GM12878 (cell line): ENCODE measurements at regions not wholly inside any gene's neighbourhood (a gene's known extent, or its start where the extent isn't known, plus 50 kb on each side); places are given as distances from the start of the nearest gene placed in this dataset.
A peak's percentile ranks its signal among the peaks of the same experiment; 100 is the strongest.

Experiments used
- ATAC-seq: fragments of 200-7000 bp; cut with Tn5 transposase; 3 replicates; pipeline ENCODE4 v1.9.1; 2020; ENCODE audit warnings: mild to moderate bottlenecking, moderate library complexity
- BruUV-seq: library from RNA; stranded (reverse); fragments of 400-500 nt; replicated peaks from 2 replicates; lab custom pipeline; 2021; lab: Mats Ljungman, UMichigan
- CTCF ChIA-PET: fragments of 300-600 bp; sonication (Branson Sonifier 250); formaldehyde crosslinking; extraction: SDS; loops from one replicate; lab custom pipeline; 2021; ENCODE audit warnings: inconsistent platforms; lab: Yijun Ruan, JAX
- POLR2A ChIA-PET: fragments of 350-600 bp; formaldehyde crosslinking; extraction: SDS; loops from one replicate; lab custom pipeline; 2021; ENCODE audit warnings: inconsistent platforms; lab: Charles Lee
- RAD21 ChIA-PET: fragments of 300-600 bp; sonication (Branson Sonifier 250); formaldehyde crosslinking; loops from one replicate; lab custom pipeline; 2023; ENCODE audit warnings: antibody characterized with exemption; ENCODE audit not compliant: unreplicated experiment; lab: Charles Lee
- SMC1A ChIA-PET: fragments of 300-600 bp; sonication (Branson Sonifier 250); formaldehyde crosslinking; loops from one replicate; lab custom pipeline; 2023; ENCODE audit not compliant: unreplicated experiment, uncharacterized antibody; lab: Charles Lee
- DNase-seq: peaks from one replicate; pipeline ENCODE4 v3.0.0-alpha.2; 2011; ENCODE audit warnings: low read depth, low spot score
- FAIRE-seq: peaks from 3 replicates; lab custom pipeline; 2011; peaks lifted over from hg19 to GRCh38; lab: Jason Lieb, UNC
- H2AFZ ChIP-seq: 2 replicates; pipeline ENCODE4 v1.6.0; 2011; ENCODE audit warnings: low read depth, low read length, control low read depth; ENCODE audit not compliant: control insufficient read depth
- H3K27ac ChIP-seq: 2 replicates; pipeline ENCODE4 v1.5.1; 2011; ENCODE audit warnings: control low read depth; ENCODE audit not compliant: control insufficient read depth, insufficient read depth
- H3K27me3 ChIP-seq, 2 experiments: replicated peaks in 1 of 2; 2 replicates each; pipeline versions ENCODE4 v1.6.0 to v1.6.1; 2011; ENCODE audit warnings: low read length in 1 of 2; ENCODE audit not compliant: control insufficient read depth in 2 of 2, insufficient read depth in 2 of 2
- H3K36me3 ChIP-seq, 2 experiments: 2 replicates each; pipeline ENCODE4 v1.5.1; 2011; ENCODE audit warnings: low read length in 1 of 2; ENCODE audit not compliant: control insufficient read depth in 2 of 2, insufficient read depth in 2 of 2
- H3K4me1 ChIP-seq: 2 replicates; pipeline ENCODE4 v1.6.1; 2011; ENCODE audit warnings: mild to moderate bottlenecking, low read length, moderate library complexity, mixed read lengths; ENCODE audit not compliant: control insufficient read depth, insufficient read depth
- H3K4me2 ChIP-seq: 2 replicates; pipeline ENCODE4 v1.6.0; 2011; ENCODE audit warnings: control low read depth; ENCODE audit not compliant: control insufficient read depth, insufficient read depth
- H3K4me3 ChIP-seq: fragments of 200-600 bp; sonication (generic); 2 replicates; pipeline ENCODE4 v1.5.1; 2016
- H3K79me2 ChIP-seq: 2 replicates; pipeline ENCODE4 v1.6.0; 2011; ENCODE audit warnings: low read length; ENCODE audit not compliant: control insufficient read depth, insufficient read depth
- H3K9ac ChIP-seq: 2 replicates; pipeline ENCODE4 v1.8.0; 2011; ENCODE audit warnings: low read length, control low read depth, mixed read lengths; ENCODE audit not compliant: control insufficient read depth, insufficient read depth
- H3K9me3 ChIP-seq: replicated peaks from 3 replicates; pipeline ENCODE4 v1.5.1; 2011; ENCODE audit warnings: mild to moderate bottlenecking, low read length; ENCODE audit not compliant: control insufficient read depth, insufficient read depth
- H4K20me1 ChIP-seq: 2 replicates; pipeline ENCODE4 v1.6.0; 2011; ENCODE audit not compliant: control insufficient read depth, insufficient read depth
- NBN ChIP-seq: fragments of 450-650 bp; IDR thresholded peaks from 2 replicates; pipeline ENCODE4 v1.6.1; 2016
- PBX3 ChIP-seq: IDR thresholded peaks from 2 replicates; pipeline ENCODE4 v1.6.1; 2011; ENCODE audit warnings: mild to moderate bottlenecking, low read depth, low read length, moderate library complexity; ENCODE audit not compliant: insufficient replicate concordance
- PKNOX1 ChIP-seq: fragments of 450-650 bp; IDR thresholded peaks from 2 replicates; pipeline ENCODE4 v1.6.1; 2016; ENCODE audit warnings: mild to moderate bottlenecking
- STAT1 ChIP-seq: fragments of 450-650 bp; conservative IDR thresholded peaks from 2 replicates; pipeline ENCODE4 v1.6.1; 2014; ENCODE audit warnings: antibody characterized with exemption, mild to moderate bottlenecking
- WGBS: methylation state at CpG from one replicate; pipeline ENCODE4 v1.1.6; 2016; ENCODE audit warnings: low lambda C conversion rate; ENCODE audit not compliant: insufficient replicate concordance, insufficient coverage; ENCODE audit errors: missing lambda C conversion rate; 5-methylcytosine and 5-hydroxymethylcytosine counted together
- in situ Hi-C: fragments of 300-500 bp; cut with MboI; formaldehyde crosslinking; loops from 9 replicates; pipeline ENCODE4 v1.14.3; 2018; ENCODE audit warnings: mixed read lengths
- intact Hi-C: fragments of 100-400 bp; cut with micrococcal nuclease; formaldehyde crosslinking; loops from one replicate; pipeline ENCODE4 v1.14.2; 2022; ENCODE audit not compliant: unreplicated experiment

GRCh38 chr6:27617700-27618689, 145.1 kb upstream of the ZNF184 start:
- RAD21 ChIA-PET = no interaction called here
- in situ Hi-C loops (no loop called here), intact Hi-C loops (no loop called here)
- no peaks in the 10 kb centered on the region for H4K20me1 ChIP-seq
- peak overlapping the region; percentile 59 for H2AFZ ChIP-seq
- peak; percentile 84 for ATAC-seq
- H3K27me3 ChIP-seq = no peaks in the 10 kb centered on the region
- H3K79me2 ChIP-seq = no peaks in the 10 kb centered on the region
- H3K9ac ChIP-seq = peak overlapping the region; percentile 60; the same call in 1 of the 2 replicates
- no peaks in the 10 kb centered on the region for H3K9me3 ChIP-seq
- H3K4me1 ChIP-seq = no peaks in the 10 kb centered on the region
- H3K27ac ChIP-seq = no peak overlapping the region
- DNase-seq = no peak
- H3K36me3 ChIP-seq = no peaks in the 10 kb centered on the region
- BruUV-seq = no TSS peak
- no peak for TF ChIP-seq STAT1
- TF ChIP-seq NBN = no peak
- TF ChIP-seq PKNOX1 = peak; percentile 67
- TF ChIP-seq PBX3 = peak; percentile 49
- TF ChIP-seq, all 136 proteins: peak for 2
- FAIRE-seq = peak; percentile 7
- ChIA-PET POLR2A (no interaction called here), SMC1A (interaction anchor here (1.0 to 2.1 kb wide), 4 partner anchors 9 to 134 kb away, joined by 3 to 8 read pairs (median 4); no protein-coding TSS in a partner anchor), CTCF (interaction anchor here (0.5 to 3.5 kb wide), 6 partner anchors 8 to 441 kb away, joined by 3 to 16 read pairs (median 4); no protein-coding TSS in a partner anchor)
- 50% methylated on average over 32 of the region's 32 CpGs for WGBS
- H3K4me2 ChIP-seq = peak overlapping the region; percentile 78
- peak overlapping the region; percentile 70 for H3K4me3 ChIP-seq
